HG02571 (cell line): ENCODE measurements at regions not wholly inside any gene's neighbourhood (a gene's known extent, or its start where the extent isn't known, plus 50 kb on each side); places are given as distances from the start of the nearest gene placed in this dataset.
"Not testable (repeated sequence)": the region's sequence is repeated elsewhere in the genome, so short reads cannot be mapped to it uniquely, and the experiment has no call there.

Experiments
- ATAC-seq: cut with Tn5 transposase; IDR thresholded peaks from one replicate; pipeline ENCODE4 v1.9.1; 2021; ENCODE audit warnings: mild to moderate bottlenecking, moderate library complexity; ENCODE audit not compliant: unreplicated experiment

DNA sequence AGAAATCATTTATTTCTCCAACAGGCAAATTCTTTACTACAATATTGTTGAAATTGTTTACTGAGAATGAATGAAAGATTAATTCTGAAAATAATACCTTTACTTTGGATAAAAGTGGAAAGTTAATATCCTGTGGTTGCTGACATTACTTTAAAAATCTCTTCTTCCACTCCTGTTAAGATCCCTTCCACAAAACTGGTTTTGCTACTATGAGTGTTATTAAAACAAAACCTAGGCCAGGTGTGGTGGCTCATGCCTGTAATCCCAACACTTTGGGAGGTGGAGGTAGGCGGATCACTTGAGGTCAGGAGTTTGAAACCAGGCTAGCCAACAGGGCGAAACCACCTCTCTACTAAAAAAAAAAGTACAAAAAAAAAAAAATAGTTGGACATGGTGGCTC is 123.9 kb upstream of the CCDC150 start:
- no peak for ATAC-seq

DNA sequence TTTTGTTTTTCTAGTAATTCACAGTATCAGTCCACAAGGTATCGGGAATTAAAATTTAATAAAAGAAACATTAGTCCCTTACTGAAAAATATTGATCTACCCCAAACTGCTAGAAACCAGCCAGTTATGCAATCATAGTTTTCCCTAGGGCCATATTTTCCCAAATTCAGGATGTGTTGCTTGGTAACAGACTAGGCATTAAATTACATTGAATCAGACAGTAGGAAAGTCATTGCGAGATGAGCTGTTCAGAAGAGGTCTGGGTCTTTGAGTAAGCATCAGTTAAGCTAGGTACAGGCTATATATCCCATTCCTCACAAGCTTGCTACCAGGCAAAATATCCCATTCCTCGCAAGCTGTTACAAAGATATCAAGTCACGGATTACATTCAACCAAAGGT is 123.0 kb upstream of the CCDC150 start:
- ATAC-seq: no peak

- no peak for ATAC-seq
Observed at GRCh38 chr2:196520605-196521004, 118.9 kb upstream of the CCDC150 start.

DNA sequence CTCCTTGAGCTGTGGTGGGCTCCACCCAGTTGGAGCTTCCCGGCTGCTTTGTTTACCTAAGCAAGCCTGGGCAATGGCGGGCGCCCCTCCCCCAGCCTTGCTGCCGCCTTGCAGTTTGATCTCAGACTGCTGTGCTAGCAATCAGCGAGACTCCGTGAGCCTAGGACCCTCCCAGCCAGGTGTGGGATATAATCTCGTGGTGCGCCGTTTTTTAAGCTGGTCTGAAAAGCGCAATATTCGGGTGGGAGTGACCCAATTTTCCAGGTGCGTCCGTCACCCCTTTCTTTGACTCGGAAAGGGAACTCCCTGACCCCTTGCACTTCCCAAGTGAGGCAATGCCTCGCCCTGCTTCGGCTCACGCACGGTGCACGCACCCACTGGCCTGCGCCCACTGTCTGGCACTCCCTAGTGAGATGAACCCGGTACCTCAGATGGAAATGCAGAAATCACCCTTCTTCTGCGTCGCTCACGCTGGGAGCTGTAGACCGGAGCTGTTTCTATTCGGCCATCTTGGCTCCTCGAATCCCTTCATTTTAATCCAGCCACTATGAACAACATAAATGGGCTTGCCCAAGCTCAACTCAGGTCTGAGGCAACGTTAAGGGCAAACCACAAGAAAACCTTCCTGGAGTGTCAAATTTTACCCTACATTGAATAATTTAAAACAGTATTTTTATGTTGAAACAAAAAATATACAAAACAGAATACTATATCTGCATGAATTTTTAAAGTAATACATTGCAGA is 112.4 kb upstream of the CCDC150 start:
- not testable (repeated sequence) for ATAC-seq

DNA sequence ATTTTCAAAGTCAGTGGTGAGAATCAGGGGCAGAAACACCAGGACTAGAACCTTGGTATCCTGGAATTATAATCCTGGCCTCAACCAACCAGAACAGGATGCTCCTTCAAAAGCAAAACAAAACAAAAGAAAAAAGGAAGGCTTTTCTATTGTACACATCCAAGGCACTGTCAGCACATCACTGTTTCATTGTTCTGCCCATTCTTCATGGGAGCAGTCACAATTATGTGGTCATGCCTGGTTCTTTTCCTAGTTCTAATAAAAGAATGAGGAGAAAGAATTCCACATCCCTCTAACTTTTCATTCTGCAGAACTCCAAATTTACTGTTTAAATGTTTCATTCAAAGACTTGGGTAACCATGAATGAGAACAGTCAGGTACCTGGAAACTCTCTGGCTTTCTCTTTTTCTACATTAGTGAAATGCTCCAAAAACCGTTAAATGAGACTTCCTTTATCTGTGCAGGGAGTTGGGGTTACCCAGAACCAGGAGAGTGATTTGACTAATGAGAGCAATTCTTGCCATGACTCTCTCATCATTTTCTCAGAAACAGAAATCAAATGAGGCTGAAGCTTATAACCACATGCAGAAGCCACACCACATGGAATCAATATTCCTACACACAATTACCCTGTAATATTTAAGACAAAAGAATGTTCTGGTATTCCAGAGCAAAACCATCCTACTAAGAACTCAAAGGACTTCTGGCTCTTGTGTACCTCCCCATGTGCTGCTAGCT is 110.9 kb upstream of the CCDC150 start:
- ATAC-seq: no peak

DNA sequence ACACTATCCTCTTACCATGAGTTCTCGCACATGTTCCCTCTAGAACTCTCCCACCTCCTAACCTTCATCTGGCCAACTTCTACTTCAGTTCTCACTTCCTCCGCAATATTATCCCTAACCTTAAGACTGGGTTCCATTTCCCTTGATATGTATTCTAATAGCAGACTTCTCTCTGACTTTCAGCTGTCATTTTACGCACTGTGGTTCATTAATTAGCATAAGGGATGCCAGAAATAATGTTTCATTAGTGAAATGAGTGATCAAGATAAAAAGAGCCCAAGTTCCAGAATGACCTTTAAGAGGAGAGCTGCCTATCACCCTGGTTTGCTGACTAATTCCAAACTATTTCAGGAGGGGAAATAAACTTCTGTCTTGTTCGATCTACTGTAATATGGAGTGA is 108.6 kb upstream of the CCDC150 start:
- no peak for ATAC-seq

GRCh38 chr2:196533772-196534397 is 105.6 kb upstream of the CCDC150 start:
- no peak for ATAC-seq

GRCh38 chr2:196534495-196534894 is 105.0 kb upstream of the CCDC150 start:
- ATAC-seq: no peak

- ATAC-seq: no peak
Observed at GRCh38 chr2:196535061-196535460, 104.5 kb upstream of the CCDC150 start.

- ATAC-seq: no peak
Observed at GRCh38 chr2:196535742-196536141, 103.8 kb upstream of the CCDC150 start.

- no peak for ATAC-seq
Observed at GRCh38 chr2:196537311-196537710, 102.2 kb upstream of the CCDC150 start.

DNA sequence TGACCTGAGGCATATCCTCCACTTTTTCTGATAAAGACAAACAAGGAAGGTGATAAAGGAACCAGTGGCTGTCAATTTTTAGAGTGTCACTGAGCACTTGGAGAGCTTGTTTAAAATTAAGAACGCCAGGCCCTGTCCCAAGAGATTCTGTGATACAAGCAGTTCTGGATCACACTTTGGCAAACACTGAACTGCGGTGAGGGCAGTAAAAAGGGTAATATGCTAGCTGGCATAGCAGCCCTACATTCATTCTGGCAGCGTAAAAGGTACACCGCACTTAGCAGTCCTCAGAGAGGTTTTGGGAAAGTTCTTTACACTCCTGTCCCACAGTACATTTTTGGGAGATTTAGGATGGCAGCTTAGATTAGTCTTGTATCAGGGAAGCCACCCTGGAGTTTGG is 101.3 kb upstream of the CCDC150 start:
- no peak for ATAC-seq

GRCh38 chr2:196538646-196539045 is 100.9 kb upstream of the CCDC150 start:
- no peak for ATAC-seq

DNA sequence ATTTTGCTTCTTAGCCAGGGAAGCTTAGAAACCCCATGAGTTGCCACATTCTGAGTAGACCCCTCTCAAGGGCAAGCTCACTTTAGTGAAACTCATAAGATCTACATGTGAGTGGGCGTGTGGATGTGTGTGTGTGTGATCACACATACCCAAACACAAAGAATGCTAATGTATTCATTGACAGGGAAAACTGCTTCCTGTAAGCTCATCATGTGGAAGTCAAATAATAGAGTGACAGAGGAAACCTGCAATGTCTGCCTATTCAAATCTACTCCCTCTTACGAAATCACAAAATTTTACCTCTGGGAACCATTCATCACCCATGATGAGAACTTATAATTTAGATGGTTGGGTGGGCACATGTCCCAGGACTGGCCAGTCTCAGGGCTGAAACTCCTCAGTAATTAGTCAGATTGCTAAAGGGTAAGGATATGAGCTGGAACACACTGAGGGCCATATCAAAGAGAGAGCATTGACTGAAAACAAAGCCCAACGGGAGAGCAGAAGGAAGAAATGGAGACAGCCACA is 94.5 kb upstream of the CCDC150 start:
- ATAC-seq: no peak

GRCh38 chr2:196546151-196546919 is 93.2 kb upstream of the CCDC150 start:
- ATAC-seq: no peak

DNA sequence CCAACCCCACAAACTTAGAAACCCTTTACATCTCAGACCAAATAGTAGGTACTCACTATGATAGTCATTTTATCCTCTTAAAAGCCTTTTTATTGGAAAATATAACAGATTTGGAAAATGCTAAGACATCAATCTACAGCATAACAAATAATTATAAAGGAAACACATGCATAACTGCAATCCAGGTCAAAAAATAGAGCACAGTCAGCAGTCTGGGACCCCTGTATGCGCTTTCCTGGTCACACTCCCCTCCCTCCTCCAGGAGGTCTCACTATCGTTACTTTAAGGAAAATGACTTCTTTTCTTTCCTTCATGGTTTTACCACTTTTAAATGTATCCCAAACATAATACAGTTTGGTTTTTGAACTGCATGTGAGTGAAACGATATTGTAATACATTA is 90.5 kb upstream of the CCDC150 start:
- ATAC-seq: no peak

- no peak for ATAC-seq
Observed at GRCh38 chr2:196551014-196551413, 88.5 kb upstream of the CCDC150 start.

DNA sequence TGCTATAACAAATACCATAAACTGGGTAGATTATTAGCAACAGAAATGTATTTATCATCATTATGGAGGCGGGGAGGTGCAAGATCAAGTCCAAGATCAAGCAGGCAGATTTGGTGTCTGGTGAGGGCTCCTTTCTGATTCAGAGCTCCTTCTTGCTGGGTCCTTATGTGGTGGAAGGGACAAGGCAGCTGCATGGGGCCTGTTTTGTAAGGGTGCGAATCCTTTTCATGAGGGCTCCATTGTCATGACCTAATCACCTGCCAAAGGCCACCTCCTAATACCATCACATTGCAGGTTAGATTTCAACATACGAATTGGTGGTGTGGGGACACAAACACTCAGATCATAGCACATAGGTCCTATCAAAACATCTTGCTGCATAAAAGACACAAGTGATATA is 84.4 kb upstream of the CCDC150 start:
- ATAC-seq: no peak

DNA sequence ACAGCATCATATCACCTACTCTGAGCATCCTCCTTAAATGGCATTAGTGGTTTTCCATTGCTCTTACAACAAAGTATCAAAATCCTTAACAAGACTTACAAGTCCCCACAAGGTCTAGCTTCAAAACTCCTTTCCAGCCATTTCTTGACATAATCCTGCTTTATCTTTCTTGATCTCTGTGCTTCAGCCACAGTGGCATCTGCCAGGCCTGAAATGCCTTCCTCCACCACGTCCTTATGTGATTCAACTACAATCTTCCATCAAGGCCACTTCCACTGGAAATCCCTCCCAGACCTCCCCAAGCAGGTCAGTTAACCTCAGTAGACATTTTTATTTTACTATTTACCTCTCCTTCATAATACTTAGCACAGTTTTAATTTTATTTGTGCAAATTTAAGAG is 83.8 kb upstream of the CCDC150 start:
- no peak for ATAC-seq

GRCh38 chr2:196558497-196558896 is 81.0 kb upstream of the CCDC150 start:
- no peak for ATAC-seq

DNA sequence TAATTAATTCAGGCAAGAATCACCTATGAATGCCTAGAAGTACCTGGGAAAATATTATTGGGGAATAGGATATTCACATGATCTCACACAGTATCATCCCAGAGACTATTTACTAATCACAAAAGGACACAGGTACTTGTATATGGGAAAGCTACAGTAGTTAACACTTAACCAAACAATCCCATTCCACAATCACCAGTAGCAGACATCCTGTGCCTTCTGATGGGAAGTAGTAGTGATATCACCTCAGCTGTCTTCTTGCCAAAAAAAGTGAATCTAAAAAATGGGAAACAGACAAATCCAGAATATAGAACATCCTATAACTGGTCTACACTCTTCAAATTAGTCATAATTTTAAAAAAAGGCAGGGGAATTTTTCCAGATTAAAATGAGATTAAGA is 75.6 kb upstream of the CCDC150 start:
- ATAC-seq: no peak
